Mesenchymal stem cell (in vitro differentiated cells and primary cell): ENCODE measurements at regions not wholly inside any gene's neighbourhood (a gene's known extent, or its start where the extent isn't known, plus 50 kb on each side); places are given as distances from the start of the nearest gene placed in this dataset.

Experiments used
- DNase-seq: peaks from one replicate; pipeline ENCODE4 v3.0.0-alpha.2; 2013
- H2AFZ ChIP-seq: one replicate; pipeline ENCODE4 v1.6.1; 2013; ENCODE audit warnings: low read depth, mild to moderate bottlenecking, control low read depth, inconsistent platforms, low read length, moderate library complexity
- H2AK5ac ChIP-seq: 2 replicates; pipeline ENCODE4 v1.6.1; 2013; ENCODE audit warnings: low read length, moderate library complexity, mild to moderate bottlenecking, inconsistent platforms; ENCODE audit not compliant: severe bottlenecking
- H2BK120ac ChIP-seq: one replicate; pipeline ENCODE4 v1.6.1; 2013; ENCODE audit warnings: low read depth, mild to moderate bottlenecking, inconsistent platforms, low read length, moderate library complexity
- H2BK12ac ChIP-seq, 2 experiments: one replicate each; pipeline ENCODE4 v1.6.1; 2013; ENCODE audit warnings: inconsistent platforms in 2 of 2, low read length in 2 of 2, mild to moderate bottlenecking in 2 of 2, moderate library complexity in 2 of 2, control low read depth in 1 of 2
- H2BK15ac ChIP-seq: one replicate; pipeline ENCODE4 v1.6.1; 2013; ENCODE audit warnings: mild to moderate bottlenecking, low read depth, inconsistent platforms; ENCODE audit not compliant: poor library complexity, severe bottlenecking
- H2BK5ac ChIP-seq: 2 replicates; pipeline ENCODE4 v1.6.1; 2013; ENCODE audit warnings: low read depth, mild to moderate bottlenecking, low read length, control low read depth, inconsistent platforms; ENCODE audit not compliant: poor library complexity, severe bottlenecking
- H3K14ac ChIP-seq, 2 experiments: one replicate each; pipeline ENCODE4 v1.6.1; 2013; ENCODE audit warnings: inconsistent platforms in 2 of 2, low read length in 2 of 2, control low read depth in 1 of 2, mild to moderate bottlenecking in 1 of 2, moderate library complexity in 1 of 2
- H3K18ac ChIP-seq, 2 experiments: one replicate each; pipeline ENCODE4 v1.6.1; 2013; ENCODE audit warnings: inconsistent platforms in 2 of 2, low read length in 2 of 2, control low read depth in 1 of 2, low read depth in 1 of 2, mild to moderate bottlenecking in 1 of 2
- H3K23ac ChIP-seq, 2 experiments: one replicate each; pipeline ENCODE4 v1.6.1; 2013; ENCODE audit warnings: inconsistent platforms in 2 of 2, low read length in 2 of 2, mild to moderate bottlenecking in 2 of 2, moderate library complexity in 2 of 2, control low read depth in 1 of 2
- H3K27ac ChIP-seq: 2 replicates; pipeline ENCODE4 v1.5.1; 2013; ENCODE audit warnings: mild to moderate bottlenecking, moderate library complexity, low read length, control low read depth, inconsistent platforms; ENCODE audit not compliant: poor library complexity, severe bottlenecking
- H3K27me3 ChIP-seq, 2 experiments: 2 replicates each; pipeline versions ENCODE4 v1.6.1 to v1.7.0; 2013; ENCODE audit warnings: low read length in 2 of 2, mild to moderate bottlenecking in 2 of 2, moderate library complexity in 2 of 2, control low read depth in 1 of 2, inconsistent platforms in 1 of 2; ENCODE audit not compliant: control insufficient read depth in 1 of 2, insufficient read depth in 1 of 2
- H3K36me3 ChIP-seq, 2 experiments: 2 replicates each; pipeline versions ENCODE4 v1.6.1 to v1.7.0; 2013; ENCODE audit warnings: low read length in 2 of 2, control low read depth in 1 of 2, inconsistent platforms in 1 of 2, low read depth in 1 of 2, mild to moderate bottlenecking in 1 of 2; ENCODE audit not compliant: insufficient read depth in 2 of 2, control insufficient read depth in 1 of 2
- H3K4ac ChIP-seq, 2 experiments: one replicate each; pipeline ENCODE4 v1.6.1; 2013; ENCODE audit warnings: inconsistent platforms in 2 of 2, low read length in 2 of 2, mild to moderate bottlenecking in 2 of 2, moderate library complexity in 2 of 2, control low read depth in 1 of 2, low read depth in 1 of 2
- H3K4me1 ChIP-seq: 2 replicates; pipeline ENCODE4 v1.6.1; 2013; ENCODE audit warnings: low read depth, low read length, control low read depth; ENCODE audit not compliant: control insufficient read depth, insufficient read depth
- H3K4me2 ChIP-seq: 2 replicates; pipeline ENCODE4 v1.6.1; 2013; ENCODE audit warnings: low read length, mild to moderate bottlenecking, inconsistent platforms; ENCODE audit not compliant: poor library complexity, severe bottlenecking
- H3K4me3 ChIP-seq, 2 experiments: 2 replicates each; pipeline versions ENCODE4 v1.5.1 to v1.7.0; 2013; ENCODE audit warnings: low read length in 2 of 2, mild to moderate bottlenecking in 2 of 2, control low read depth in 1 of 2, low read depth in 1 of 2; ENCODE audit not compliant: insufficient read depth in 1 of 2
- H3K79me1 ChIP-seq: replicated peaks from 2 replicates; pipeline ENCODE4 v1.6.1; 2013; ENCODE audit warnings: mild to moderate bottlenecking, control low read depth, low read length, inconsistent platforms; ENCODE audit not compliant: poor library complexity, severe bottlenecking
- H3K9ac ChIP-seq: 2 replicates; pipeline ENCODE4 v1.7.0; 2013; ENCODE audit warnings: mild to moderate bottlenecking, low read length, moderate library complexity
- H3K9me3 ChIP-seq: 2 replicates; pipeline ENCODE4 v1.7.0; 2013; ENCODE audit warnings: mild to moderate bottlenecking, low read length; ENCODE audit not compliant: control insufficient read depth
- H4K8ac ChIP-seq: one replicate; pipeline ENCODE4 v1.6.1; 2013; ENCODE audit warnings: inconsistent platforms, mild to moderate bottlenecking, low read length, moderate library complexity
- H4K91ac ChIP-seq: one replicate; pipeline ENCODE4 v1.6.1; 2013; ENCODE audit warnings: mild to moderate bottlenecking, low read length, inconsistent platforms
- WGBS: methylation state at CpG from one replicate; pipeline ENCODE4 v1.1.7; 2013; ENCODE audit warnings: mixed read lengths; 5-methylcytosine and 5-hydroxymethylcytosine counted together

- Histone ChIP-seq H2AK5ac (no peak overlapping the region), H3K14ac (no peak overlapping the region), H3K27ac (no peak overlapping the region), H3K27me3 (no peaks in the 10 kb centered on the region), H3K9me3 (no peaks in the 10 kb centered on the region), H4K8ac (no peak overlapping the region), H2BK15ac (no peak overlapping the region), H3K23ac (no peak overlapping the region), H3K9ac (no peak overlapping the region), H3K18ac (no peak overlapping the region), H2BK120ac (no peak overlapping the region), H2BK5ac (no peak overlapping the region), H2AFZ (no peak overlapping the region), H3K36me3 (no peaks in the 10 kb centered on the region), H4K91ac (no peak overlapping the region), H3K4me2 (no peak overlapping the region), H3K4me1 (peaks cover 3% of the 10 kb centered on the region), H3K79me1 (no peaks in the 10 kb centered on the region), H2BK12ac (no peak overlapping the region), H3K4me3 (no peak overlapping the region), H3K4ac (no peak overlapping the region)
- WGBS: 92% methylated on average over 6 of the region's 6 CpGs
- no peak for DNase-seq
Measured at GRCh38 chr10:76624470-76624869, 1013.1 kb downstream of the KCNMA1 start.

DNA sequence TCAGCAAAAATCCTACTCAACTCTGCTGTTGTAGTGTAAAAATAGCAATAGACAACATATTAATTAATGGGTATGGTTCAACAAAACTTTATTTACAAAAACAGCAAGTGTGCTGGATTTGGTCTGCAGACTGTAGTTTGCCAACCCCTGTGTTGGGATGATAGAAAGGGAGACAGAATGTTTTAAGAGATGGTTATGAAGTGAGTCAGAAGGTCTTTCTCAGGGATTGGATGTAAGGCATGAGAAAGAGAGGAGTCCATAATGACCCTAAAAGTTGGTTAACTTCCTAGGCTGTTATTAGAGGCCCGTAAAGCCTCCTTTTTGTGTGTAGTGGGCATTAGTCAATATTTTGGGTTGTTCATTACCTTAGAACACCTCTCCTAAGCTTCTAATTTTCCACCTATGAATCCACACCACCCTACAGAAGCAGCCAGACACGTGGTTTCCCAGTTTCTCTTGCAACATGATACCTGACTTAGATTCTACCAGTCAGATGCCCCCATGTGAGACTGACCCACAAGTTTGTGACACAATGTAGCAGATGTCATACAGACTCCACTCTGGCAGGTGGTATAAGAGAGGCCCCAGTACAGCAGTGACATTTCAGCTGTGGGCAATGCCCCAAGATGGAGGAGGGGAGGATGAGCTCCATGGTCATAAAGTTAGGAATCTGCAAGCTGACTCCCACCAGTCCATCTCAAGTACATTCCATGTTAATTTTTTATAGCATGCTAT lies 1015.6 kb downstream of the KCNMA1 start:
- H3K4me3 ChIP-seq: no peak overlapping the region
- H3K9me3 ChIP-seq: no peaks in the 10 kb centered on the region
- no peaks in the 10 kb centered on the region for H3K79me1 ChIP-seq
- DNase-seq: no peak
- no peaks in the 10 kb centered on the region for H3K4me1 ChIP-seq
- H4K8ac ChIP-seq: no peak overlapping the region
- H2AFZ ChIP-seq: peak overlapping the region; percentile 14
- H3K23ac ChIP-seq: no peak overlapping the region
- H2BK120ac ChIP-seq: no peak overlapping the region
- no peak overlapping the region for H3K27ac ChIP-seq
- no peak overlapping the region for H3K4ac ChIP-seq
- no peaks in the 10 kb centered on the region for H3K36me3 ChIP-seq
- H3K27me3 ChIP-seq: no peaks in the 10 kb centered on the region
- no peak overlapping the region for H3K4me2 ChIP-seq
- no peak overlapping the region for H2BK12ac ChIP-seq
- no peak overlapping the region for H2BK5ac ChIP-seq
- H2BK15ac ChIP-seq: no peak overlapping the region
- H3K18ac ChIP-seq: no peak overlapping the region
- H2AK5ac ChIP-seq: no peak overlapping the region
- WGBS: 75% methylated on average over 1 of the region's 2 CpGs
- H4K91ac ChIP-seq: no peak overlapping the region
- H3K9ac ChIP-seq: no peak overlapping the region
- peak overlapping the region in 1 of 2 experiments; percentile 48 for H3K14ac ChIP-seq

DNA sequence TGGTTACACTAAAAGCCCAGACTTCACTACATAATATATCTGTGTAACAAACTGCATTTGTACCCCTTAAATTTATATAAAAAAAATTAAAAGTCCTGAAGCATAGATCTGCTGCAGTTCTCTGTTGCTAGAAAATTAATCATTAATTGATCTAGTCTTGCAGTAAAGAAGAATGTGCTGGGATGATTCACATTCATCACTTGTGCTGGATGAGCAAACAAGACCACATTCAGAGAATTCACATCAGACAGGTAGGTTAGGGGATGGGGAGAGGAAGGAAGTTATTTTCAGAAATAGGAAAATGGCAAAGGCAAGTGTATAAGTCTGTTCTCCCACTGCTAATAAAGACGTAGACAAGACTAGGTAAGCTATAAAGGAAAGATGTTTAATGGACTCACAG lies 1019.0 kb downstream of the KCNMA1 start:
- Histone ChIP-seq H3K4me2 (no peak overlapping the region), H3K4me3 (no peak overlapping the region), H4K91ac (no peak overlapping the region), H2AFZ (no peak overlapping the region), H3K9me3 (no peaks in the 10 kb centered on the region), H3K4ac (no peak overlapping the region), H2AK5ac (peak overlapping the region; percentile 87), H4K8ac (no peak overlapping the region), H3K23ac (no peak overlapping the region), H2BK5ac (no peak overlapping the region), H3K79me1 (no peaks in the 10 kb centered on the region), H3K9ac (no peak overlapping the region), H3K14ac (no peak overlapping the region), H3K27ac (peak overlapping the region; percentile 52), H2BK15ac (no peak overlapping the region), H3K4me1 (no peaks in the 10 kb centered on the region), H3K36me3 (no peaks in the 10 kb centered on the region), H3K27me3 (no peaks in the 10 kb centered on the region), H2BK12ac (no peak overlapping the region), H2BK120ac (no peak overlapping the region), H3K18ac (no peak overlapping the region)
- DNase-seq: no peak
- 93% methylated on average over 1 of the region's 1 CpG for WGBS

GRCh38 chr10:76618171-76618570 lies 1019.4 kb downstream of the KCNMA1 start:
- WGBS: 100% methylated on average over 2 of the region's 2 CpGs
- H3K23ac ChIP-seq: no peak overlapping the region
- no peaks in the 10 kb centered on the region for H3K79me1 ChIP-seq
- no peak overlapping the region for H3K18ac ChIP-seq
- no peak overlapping the region for H2AK5ac ChIP-seq
- no peaks in the 10 kb centered on the region for H3K4me1 ChIP-seq
- H3K4me3 ChIP-seq: no peak overlapping the region
- H3K9ac ChIP-seq: no peak overlapping the region
- H4K8ac ChIP-seq: no peak overlapping the region
- H2BK120ac ChIP-seq: no peak overlapping the region
- H3K9me3 ChIP-seq: no peaks in the 10 kb centered on the region
- no peak overlapping the region for H2AFZ ChIP-seq
- H3K36me3 ChIP-seq: no peaks in the 10 kb centered on the region
- H2BK15ac ChIP-seq: no peak overlapping the region
- no peaks in the 10 kb centered on the region for H3K27me3 ChIP-seq
- H2BK12ac ChIP-seq: no peak overlapping the region
- peak overlapping the region; percentile 52 for H3K27ac ChIP-seq
- no peak overlapping the region for H3K14ac ChIP-seq
- H2BK5ac ChIP-seq: no peak overlapping the region
- H3K4ac ChIP-seq: no peak overlapping the region
- H3K4me2 ChIP-seq: no peak overlapping the region
- DNase-seq: no peak
- H4K91ac ChIP-seq: no peak overlapping the region
